Uterus (tissue), 3 donors: ENCODE measurements at regions not wholly inside any gene's neighbourhood (a gene's known extent, or its start where the extent isn't known, plus 50 kb on each side); places are given as distances from the start of the nearest gene placed in this dataset.

Experiments
- DNase-seq, 2 donors: peaks; one replicate each; pipeline ENCODE4 v3.0.0-alpha.2; 2019 to 2020
- H3K27ac ChIP-seq, 2 donors: fragments of 200-600 bp; sonication (generic); 1 replicate in 1 of 2; 2 replicates in 1 of 2; pipeline ENCODE4 v1.5.1; 2016 to 2018
- H3K27me3 ChIP-seq, 2 donors: fragments of 200-600 bp; sonication (generic); one replicate each; pipeline ENCODE4 v1.5.1; 2018 to 2019; ENCODE audit warnings: control low read depth in 1 of 2
- H3K36me3 ChIP-seq, 2 donors: fragments of 200-600 bp; sonication (generic); one replicate each; pipeline ENCODE4 v1.5.1; 2019; ENCODE audit warnings: control low read depth in 1 of 2
- H3K4me1 ChIP-seq, 2 donors: fragments of 200-600 bp; sonication (generic); one replicate each; pipeline ENCODE4 v1.5.1; 2018 to 2019; ENCODE audit warnings: control low read depth in 1 of 2
- H3K4me3 ChIP-seq, 2 donors: fragments of 200-600 bp; sonication (generic); 1 replicate in 1 of 2; 2 replicates in 1 of 2; pipeline ENCODE4 v1.5.1; 2018 to 2019; ENCODE audit warnings: mild to moderate bottlenecking in 1 of 2
- H3K9me3 ChIP-seq, 2 donors: fragments of 200-600 bp; sonication (generic); one replicate each; pipeline ENCODE4 v1.5.1; 2019; ENCODE audit warnings: control low read depth in 1 of 2
- CTCF ChIP-seq, 4 experiments: fragments of 200-600 bp in 2 of 4; fragments of 450-650 bp in 2 of 4; sonication (generic) in 2 of 4; IDR thresholded peaks; one replicate each; pipeline ENCODE4 v1.5.1; 2016 to 2019; ENCODE audit warnings: antibody characterized with exemption in 4 of 4, mild to moderate bottlenecking in 2 of 4, moderate library complexity in 1 of 4
- POLR2A ChIP-seq, 2 donors: fragments of 450-650 bp; IDR thresholded peaks; one replicate each; pipeline ENCODE4 v1.6.1; 2016; ENCODE audit warnings: antibody characterized with exemption in 2 of 2, mild to moderate bottlenecking in 1 of 2, moderate library complexity in 1 of 2
- intact Hi-C: fragments of 100-400 bp; cut with DNase I; formaldehyde crosslinking; loops from one replicate; pipeline ENCODE4 v1.15.1; 2023; ENCODE audit warnings: low total_unique reads
- donor health status: DM: yes; HTN: yes; CAD: no.

- H3K27ac ChIP-seq = no peak overlapping the region
These were observed 197.4 kb upstream of the FRMD6 start for GRCh38 chr14:51454351-51454750.

GRCh38 chr14:51455041-51455835, 196.5 kb upstream of the FRMD6 start:
- intact Hi-C loops = no loop called here
- Histone ChIP-seq H3K27ac (no peak overlapping the region), H3K27me3 (no peaks in the 10 kb centered on the region), H3K4me3 (no peak overlapping the region), H3K36me3 (no peaks in the 10 kb centered on the region), H3K4me1 (no peaks in the 10 kb centered on the region), H3K9me3 (no peaks in the 10 kb centered on the region)
- no peak for DNase-seq
- no peak for TF ChIP-seq CTCF (IDR thresholded peaks at IDR 0.05)
- no peak for TF ChIP-seq POLR2A (IDR thresholded peaks at IDR 0.05)

More at GRCh38 chr14:51454351-51454750, 197.4 kb upstream of the FRMD6 start:
- DNase-seq = no peak
- H3K9me3 ChIP-seq = no peaks in the 10 kb centered on the region
- intact Hi-C loops = no loop called here
- H3K4me3 ChIP-seq = no peak overlapping the region
- H3K27me3 ChIP-seq = no peaks in the 10 kb centered on the region
- TF ChIP-seq CTCF (IDR thresholded peaks at IDR 0.05) (no peak), POLR2A (IDR thresholded peaks at IDR 0.05) (no peak)
- H3K4me1 ChIP-seq = no peaks in the 10 kb centered on the region
- no peaks in the 10 kb centered on the region for H3K36me3 ChIP-seq

- Histone ChIP-seq H3K4me1 (no peaks in the 10 kb centered on the region), H3K27me3 (no peaks in the 10 kb centered on the region), H3K9me3 (no peaks in the 10 kb centered on the region), H3K36me3 (no peaks in the 10 kb centered on the region), H3K4me3 (no peak overlapping the region), H3K27ac (no peak overlapping the region)
- intact Hi-C loops = no loop called here
- no peak for DNase-seq
- TF ChIP-seq POLR2A (IDR thresholded peaks at IDR 0.05) (no peak), CTCF (IDR thresholded peaks at IDR 0.05) (no peak)
These were observed 193.7 kb upstream of the FRMD6 start for GRCh38 chr14:51457843-51458562.

- intact Hi-C loops = no loop called here
- H3K4me3 ChIP-seq = no peak overlapping the region
- H3K27ac ChIP-seq = no peak overlapping the region
- no peaks in the 10 kb centered on the region for H3K36me3 ChIP-seq
- no peak for DNase-seq
- H3K4me1 ChIP-seq = no peaks in the 10 kb centered on the region
- no peaks in the 10 kb centered on the region for H3K27me3 ChIP-seq
- no peak for TF ChIP-seq CTCF (IDR thresholded peaks at IDR 0.05)
- no peak for TF ChIP-seq POLR2A (IDR thresholded peaks at IDR 0.05)
- H3K9me3 ChIP-seq = no peaks in the 10 kb centered on the region
These were observed 193.2 kb upstream of the FRMD6 start for GRCh38 chr14:51458563-51458955.

- no peak overlapping the region for H3K4me3 ChIP-seq
- H3K4me1 ChIP-seq = no peaks in the 10 kb centered on the region
- TF ChIP-seq CTCF (IDR thresholded peaks at IDR 0.05) = no peak
- no peak for TF ChIP-seq POLR2A (IDR thresholded peaks at IDR 0.05)
- intact Hi-C loops = no loop called here
- no peaks in the 10 kb centered on the region for H3K36me3 ChIP-seq
- no peak for DNase-seq
- H3K27ac ChIP-seq = no peak overlapping the region
- no peaks in the 10 kb centered on the region for H3K9me3 ChIP-seq
- no peaks in the 10 kb centered on the region for H3K27me3 ChIP-seq
These were observed 191.7 kb upstream of the FRMD6 start for GRCh38 chr14:51460011-51460410.
